Endodermal cell (in vitro differentiated cells): ENCODE measurements at regions not wholly inside any gene's neighbourhood (a gene's known extent, or its start where the extent isn't known, plus 50 kb on each side); places are given as distances from the start of the nearest gene placed in this dataset.
"Not testable (repeated sequence)": the region's sequence is repeated elsewhere in the genome, so short reads cannot be mapped to it uniquely, and the experiment has no call there.

ENCODE experiments used
- DNase-seq: peaks from one replicate; pipeline ENCODE4 v3.0.0-alpha.2; 2017
- H3K27ac ChIP-seq: 2 replicates; pipeline ENCODE4 v1.5.1; 2013; ENCODE audit warnings: mild to moderate bottlenecking, low read depth, low read length, moderate library complexity
- H3K27me3 ChIP-seq: 2 replicates; pipeline ENCODE4 v1.6.1; 2013; ENCODE audit warnings: mild to moderate bottlenecking, low read length, moderate library complexity; ENCODE audit not compliant: insufficient read depth, control insufficient read depth, poor library complexity, severe bottlenecking
- H3K36me3 ChIP-seq: 2 replicates; pipeline ENCODE4 v1.7.0; 2013; ENCODE audit warnings: mild to moderate bottlenecking, low read length, moderate library complexity; ENCODE audit not compliant: control insufficient read depth, insufficient read depth
- H3K4me1 ChIP-seq: one replicate; pipeline ENCODE4 v1.7.0; 2013; ENCODE audit warnings: low read length; ENCODE audit not compliant: control insufficient read depth, insufficient read depth
- H3K4me3 ChIP-seq: 2 replicates; pipeline ENCODE4 v1.5.1; 2013; ENCODE audit warnings: mild to moderate bottlenecking, low read length, moderate library complexity
- H3K9ac ChIP-seq: 2 replicates; pipeline ENCODE4 v1.6.1; 2013; ENCODE audit warnings: mild to moderate bottlenecking, low read length, moderate library complexity; ENCODE audit not compliant: poor library complexity, severe bottlenecking; ENCODE audit errors: extremely low read depth
- H3K9me3 ChIP-seq: 2 replicates; pipeline ENCODE4 v1.6.1; 2013; ENCODE audit warnings: mild to moderate bottlenecking, low read length, moderate library complexity; ENCODE audit not compliant: control insufficient read depth
- H3K27ac Mint-ChIP-seq: 2 replicates; pipeline ENCODE4 v1.8.0; 2020; ENCODE audit warnings: mixed read lengths
- H3K27me3 Mint-ChIP-seq: 2 replicates; pipeline ENCODE4 v1.8.0; 2021; ENCODE audit warnings: mild to moderate bottlenecking, mixed read lengths; ENCODE audit not compliant: insufficient read depth
- H3K36me3 Mint-ChIP-seq: 2 replicates; pipeline ENCODE4 v1.8.0; 2020; ENCODE audit warnings: low read depth, mixed read lengths
- H3K4me1 Mint-ChIP-seq: 2 replicates; pipeline ENCODE4 v1.8.0; 2020; ENCODE audit warnings: mixed read lengths
- H3K4me3 Mint-ChIP-seq: 2 replicates; pipeline ENCODE4 v1.8.0; 2020; ENCODE audit warnings: mild to moderate bottlenecking, moderate library complexity, mixed read lengths
- H3K9me3 Mint-ChIP-seq: 2 replicates; pipeline ENCODE4 v1.8.0; 2020; ENCODE audit warnings: mild to moderate bottlenecking, mixed read lengths
- WGBS, 2 experiments: methylation state at CpG; one replicate each; pipeline versions ENCODE4 v1.1.5 to v1.1.7; 2013; ENCODE audit warnings: missing lambda C conversion rate in 2 of 2, mixed read lengths in 1 of 2; ENCODE audit not compliant: insufficient coverage in 1 of 2, insufficient read length in 1 of 2; 5-methylcytosine and 5-hydroxymethylcytosine counted together
- TF ChIP-seq, protein P1 (sequence below): fragments of 200-600 bp; sonication (generic); conservative IDR thresholded peaks from 2 replicates; pipeline ENCODE4 v1.5.0; 2021; ENCODE audit warnings: antibody characterized with exemption, mild to moderate bottlenecking

DNA sequence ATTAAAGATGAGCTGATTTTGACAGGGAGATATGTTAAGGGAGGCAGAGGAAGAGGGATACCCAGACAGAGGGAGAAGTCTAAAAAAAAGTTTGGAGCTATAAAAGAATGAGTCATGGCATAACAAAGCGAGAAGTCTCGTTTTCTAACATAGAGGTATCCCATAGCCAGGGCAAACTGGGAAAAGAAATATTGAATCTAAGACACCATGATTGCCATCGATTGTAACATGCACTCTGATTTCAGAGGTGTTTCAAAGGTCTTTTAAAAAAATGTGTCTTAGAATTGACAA is 110.7 kb downstream of the MDH1 start:
- 95 to 100% methylated on average over 3 of the region's 3 CpGs for WGBS, 2 experiments
- H3K4me3 Mint-ChIP-seq, result no peak overlapping the region
- no peaks in the 10 kb centered on the region for H3K36me3 Mint-ChIP-seq
- Histone ChIP-seq H3K9ac (no peak overlapping the region), H3K4me1 (peaks cover 3% of the 10 kb centered on the region), H3K36me3 (no peaks in the 10 kb centered on the region), H3K4me3 (no peak overlapping the region), H3K27ac (no peak overlapping the region), H3K9me3 (no peaks in the 10 kb centered on the region), H3K27me3 (no peaks in the 10 kb centered on the region)
- no peaks in the 10 kb centered on the region for H3K27me3 Mint-ChIP-seq
- H3K9me3 Mint-ChIP-seq, result peaks cover 8% of the 10 kb centered on the region
- no peaks in the 10 kb centered on the region for H3K4me1 Mint-ChIP-seq
- H3K27ac Mint-ChIP-seq, result no peak overlapping the region
- DNase-seq, result no peak
- TF ChIP-seq, protein P1, sequence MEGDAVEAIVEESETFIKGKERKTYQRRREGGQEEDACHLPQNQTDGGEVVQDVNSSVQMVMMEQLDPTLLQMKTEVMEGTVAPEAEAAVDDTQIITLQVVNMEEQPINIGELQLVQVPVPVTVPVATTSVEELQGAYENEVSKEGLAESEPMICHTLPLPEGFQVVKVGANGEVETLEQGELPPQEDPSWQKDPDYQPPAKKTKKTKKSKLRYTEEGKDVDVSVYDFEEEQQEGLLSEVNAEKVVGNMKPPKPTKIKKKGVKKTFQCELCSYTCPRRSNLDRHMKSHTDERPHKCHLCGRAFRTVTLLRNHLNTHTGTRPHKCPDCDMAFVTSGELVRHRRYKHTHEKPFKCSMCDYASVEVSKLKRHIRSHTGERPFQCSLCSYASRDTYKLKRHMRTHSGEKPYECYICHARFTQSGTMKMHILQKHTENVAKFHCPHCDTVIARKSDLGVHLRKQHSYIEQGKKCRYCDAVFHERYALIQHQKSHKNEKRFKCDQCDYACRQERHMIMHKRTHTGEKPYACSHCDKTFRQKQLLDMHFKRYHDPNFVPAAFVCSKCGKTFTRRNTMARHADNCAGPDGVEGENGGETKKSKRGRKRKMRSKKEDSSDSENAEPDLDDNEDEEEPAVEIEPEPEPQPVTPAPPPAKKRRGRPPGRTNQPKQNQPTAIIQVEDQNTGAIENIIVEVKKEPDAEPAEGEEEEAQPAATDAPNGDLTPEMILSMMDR, result no peak

DNA sequence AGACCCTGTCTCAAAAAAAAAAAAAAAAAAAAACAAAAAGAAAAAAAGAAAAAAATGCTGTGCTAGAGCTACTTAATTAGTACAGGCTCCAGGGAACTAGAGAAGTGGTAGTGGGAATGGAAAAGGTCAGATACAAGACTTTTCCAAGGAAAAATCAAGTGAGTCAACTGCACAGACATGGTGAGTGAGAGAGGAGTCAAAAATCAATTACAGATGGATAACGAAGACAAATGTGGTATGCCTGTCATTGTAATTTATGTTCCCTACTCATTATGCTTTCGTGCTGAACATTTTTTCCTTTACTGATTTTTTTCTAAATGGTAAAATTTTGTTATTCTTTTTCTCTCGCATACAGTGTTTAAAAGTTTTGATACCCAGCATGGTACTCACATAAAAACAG is 111.5 kb downstream of the MDH1 start:
- H3K9ac ChIP-seq, result no peak overlapping the region
- H3K4me1 ChIP-seq, result peaks cover 3% of the 10 kb centered on the region
- H3K36me3 ChIP-seq, result no peaks in the 10 kb centered on the region
- H3K27me3 ChIP-seq, result no peaks in the 10 kb centered on the region
- peaks cover 12% of the 10 kb centered on the region for H3K9me3 Mint-ChIP-seq
- H3K4me3 ChIP-seq, result no peak overlapping the region
- H3K4me1 Mint-ChIP-seq, result no peaks in the 10 kb centered on the region
- H3K27me3 Mint-ChIP-seq, result no peaks in the 10 kb centered on the region
- no peaks in the 10 kb centered on the region for H3K9me3 ChIP-seq
- no peak overlapping the region for H3K4me3 Mint-ChIP-seq
- H3K36me3 Mint-ChIP-seq, result no peaks in the 10 kb centered on the region
- WGBS, 2 experiments, result 96 to 100% methylated on average over 1 to 3 of the region's 3 CpGs
- no peak overlapping the region for H3K27ac ChIP-seq
- no peak overlapping the region for H3K27ac Mint-ChIP-seq
- no peak for DNase-seq
- TF ChIP-seq, protein P1, result no peak

DNA sequence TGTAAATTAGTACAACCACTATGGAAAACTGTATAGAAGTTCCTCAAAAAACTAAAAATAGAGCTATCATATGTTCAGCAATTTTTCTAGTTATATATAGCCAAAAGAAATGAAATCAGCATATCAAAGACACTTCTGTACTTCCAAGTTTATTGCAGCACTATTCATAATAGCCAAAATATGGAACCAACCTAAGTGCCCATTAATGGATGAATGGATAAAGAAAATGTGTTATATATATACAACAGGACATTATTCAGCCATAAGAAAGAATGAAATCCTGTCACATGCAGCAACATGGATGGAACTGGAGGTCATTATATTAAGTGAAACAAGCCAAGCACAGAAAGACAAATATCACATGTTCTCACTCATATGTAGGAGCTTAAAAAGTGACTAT is 112.6 kb downstream of the MDH1 start:
- H3K4me1 Mint-ChIP-seq, result no peaks in the 10 kb centered on the region
- no peak overlapping the region for H3K27ac Mint-ChIP-seq
- H3K36me3 ChIP-seq, result no peaks in the 10 kb centered on the region
- H3K4me3 Mint-ChIP-seq, result no peak overlapping the region
- H3K9me3 Mint-ChIP-seq, result peaks cover 20% of the 10 kb centered on the region
- H3K27ac ChIP-seq, result no peak overlapping the region
- H3K4me1 ChIP-seq, result peaks cover 3% of the 10 kb centered on the region
- H3K36me3 Mint-ChIP-seq, result peaks cover 2% of the 10 kb centered on the region
- TF ChIP-seq, protein P1, result no peak
- H3K9me3 ChIP-seq, result no peaks in the 10 kb centered on the region
- H3K27me3 ChIP-seq, result no peaks in the 10 kb centered on the region
- no peak overlapping the region for H3K9ac ChIP-seq
- no peak for DNase-seq
- no peaks in the 10 kb centered on the region for H3K27me3 Mint-ChIP-seq
- no peak overlapping the region for H3K4me3 ChIP-seq

DNA sequence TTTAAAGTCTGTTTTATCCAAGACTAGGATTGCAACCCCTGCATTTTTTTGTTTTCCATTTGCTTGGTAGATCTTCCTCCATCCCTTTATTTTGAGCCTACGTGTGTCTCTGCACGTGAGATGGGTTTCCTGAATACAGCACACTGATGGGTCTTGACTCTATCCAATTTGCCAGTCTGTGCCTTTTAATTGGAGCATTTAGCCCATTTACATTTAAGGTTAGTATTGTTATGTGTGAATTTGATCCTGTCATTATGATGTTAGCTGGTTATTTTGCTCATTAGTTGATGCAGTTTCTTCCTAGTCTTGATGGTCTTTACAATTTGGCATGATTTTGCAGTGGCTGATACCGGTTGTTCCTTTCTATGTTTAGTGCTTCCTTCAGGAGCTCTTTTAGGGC is 117.3 kb downstream of the MDH1 start:
- 94% methylated on average over 2 of the region's 3 CpGs; no CpG with 5 or more reads in 1 of the 2 experiments for WGBS, 2 experiments
- not testable (repeated sequence) for H3K36me3 Mint-ChIP-seq, H3K4me3 Mint-ChIP-seq, H3K4me1 ChIP-seq, H3K9ac ChIP-seq, H3K4me3 ChIP-seq, DNase-seq, H3K27me3 Mint-ChIP-seq, H3K4me1 Mint-ChIP-seq, H3K27me3 ChIP-seq, H3K36me3 ChIP-seq, H3K27ac ChIP-seq, H3K27ac Mint-ChIP-seq
- H3K9me3 ChIP-seq, result peaks cover 18% of the 10 kb centered on the region
- peaks cover 45% of the 10 kb centered on the region for H3K9me3 Mint-ChIP-seq
